Mesothelial cell of epicardium (in vitro differentiated cells): ENCODE measurements at regions not wholly inside any gene's neighbourhood (a gene's known extent, or its start where the extent isn't known, plus 50 kb on each side); places are given as distances from the start of the nearest gene placed in this dataset.

Source experiments
- DNase-seq, 2 experiments: peaks; one replicate each; pipeline ENCODE4 v3.0.0; 2021; ENCODE audit warnings: low spot score in 2 of 2; ENCODE audit not compliant: unreplicated experiment in 2 of 2
- H3K27ac Mint-ChIP-seq: 2 replicates; pipeline ENCODE4 v1.8.0; 2021; ENCODE audit warnings: mixed read lengths
- H3K27me3 Mint-ChIP-seq: 2 replicates; pipeline ENCODE4 v1.8.0; 2021; ENCODE audit warnings: low read depth, mixed read lengths
- H3K36me3 Mint-ChIP-seq: 2 replicates; pipeline ENCODE4 v1.8.0; 2021; ENCODE audit warnings: mixed read lengths
- H3K4me1 Mint-ChIP-seq: 2 replicates; pipeline ENCODE4 v1.8.0; 2021; ENCODE audit warnings: mixed read lengths
- H3K4me3 Mint-ChIP-seq: 2 replicates; pipeline ENCODE4 v1.8.0; 2021; ENCODE audit warnings: mild to moderate bottlenecking, moderate library complexity, mixed read lengths
- H3K9me3 Mint-ChIP-seq: 2 replicates; pipeline ENCODE4 v1.8.0; 2021; ENCODE audit warnings: mixed read lengths
- CTCF ChIP-seq: fragments of 200-600 bp; sonication (generic); IDR thresholded peaks from one replicate; pipeline ENCODE4 v1.5.0; 2021; ENCODE audit warnings: antibody characterized with exemption; ENCODE audit not compliant: unreplicated experiment

- H3K4me1 Mint-ChIP-seq, result peaks cover 11% of the 10 kb centered on the region
- no peaks in the 10 kb centered on the region for H3K9me3 Mint-ChIP-seq
- H3K27me3 Mint-ChIP-seq, result peaks cover 7% of the 10 kb centered on the region
- no peaks in the 10 kb centered on the region for H3K36me3 Mint-ChIP-seq
- H3K4me3 Mint-ChIP-seq, result no peak overlapping the region
- H3K27ac Mint-ChIP-seq, result no peak overlapping the region
- no peak for TF ChIP-seq CTCF
- no peak for DNase-seq
These were observed 358.5 kb downstream of the WDR72 start for GRCh38 chr15:53400986-53401385.

GRCh38 chr15:53397041-53397616 lies 362.3 kb downstream of the WDR72 start:
- peaks cover 2% of the 10 kb centered on the region for H3K4me1 Mint-ChIP-seq
- H3K9me3 Mint-ChIP-seq, result no peaks in the 10 kb centered on the region
- peaks cover 1% of the 10 kb centered on the region for H3K27me3 Mint-ChIP-seq
- no peaks in the 10 kb centered on the region for H3K36me3 Mint-ChIP-seq
- no peak overlapping the region for H3K4me3 Mint-ChIP-seq
- DNase-seq, result no peak
- no peak overlapping the region for H3K27ac Mint-ChIP-seq
- no peak for TF ChIP-seq CTCF

- H3K4me1 Mint-ChIP-seq, result peaks cover 2% of the 10 kb centered on the region
- no peak for DNase-seq
- H3K27ac Mint-ChIP-seq, result no peak overlapping the region
- peaks cover 2% of the 10 kb centered on the region for H3K27me3 Mint-ChIP-seq
- TF ChIP-seq CTCF, result no peak
- H3K36me3 Mint-ChIP-seq, result no peaks in the 10 kb centered on the region
- H3K9me3 Mint-ChIP-seq, result no peaks in the 10 kb centered on the region
- H3K4me3 Mint-ChIP-seq, result no peak overlapping the region
These were observed 363.6 kb downstream of the WDR72 start for GRCh38 chr15:53395871-53396270.

- no peak for TF ChIP-seq CTCF
- Mint-ChIP-seq H3K27me3 (peaks cover 6% of the 10 kb centered on the region), H3K4me3 (no peak overlapping the region), H3K4me1 (no peaks in the 10 kb centered on the region), H3K36me3 (no peaks in the 10 kb centered on the region), H3K9me3 (no peaks in the 10 kb centered on the region), H3K27ac (no peak overlapping the region)
- no peak for DNase-seq
These were observed 368.9 kb downstream of the WDR72 start for GRCh38 chr15:53390549-53390948.

GRCh38 chr15:53389271-53390037 lies 370.0 kb downstream of the WDR72 start:
- H3K9me3 Mint-ChIP-seq, result no peaks in the 10 kb centered on the region
- no peak overlapping the region for H3K27ac Mint-ChIP-seq
- H3K36me3 Mint-ChIP-seq, result no peaks in the 10 kb centered on the region

More at GRCh38 chr15:53389271-53390037, 370.0 kb downstream of the WDR72 start:
- Mint-ChIP-seq H3K4me3 (no peak overlapping the region), H3K4me1 (no peaks in the 10 kb centered on the region), H3K27me3 (peaks cover 14% of the 10 kb centered on the region)
- no peak for DNase-seq
- TF ChIP-seq CTCF, result no peak
